NCI-H1417 treated with DMSO at 0.1 percent for 48 hours (cell line): ENCODE measurements at regions not wholly inside any gene's neighbourhood (a gene's known extent, or its start where the extent isn't known, plus 50 kb on each side); places are given as distances from the start of the nearest gene placed in this dataset.
"Not testable (repeated sequence)": the region's sequence is repeated elsewhere in the genome, so short reads cannot be mapped to it uniquely, and the experiment has no call there.

ENCODE experiments used
- DNase-seq: peaks from one replicate; lab custom pipeline; 2025; lab: John Stamatoyannopoulos, UW

DNA sequence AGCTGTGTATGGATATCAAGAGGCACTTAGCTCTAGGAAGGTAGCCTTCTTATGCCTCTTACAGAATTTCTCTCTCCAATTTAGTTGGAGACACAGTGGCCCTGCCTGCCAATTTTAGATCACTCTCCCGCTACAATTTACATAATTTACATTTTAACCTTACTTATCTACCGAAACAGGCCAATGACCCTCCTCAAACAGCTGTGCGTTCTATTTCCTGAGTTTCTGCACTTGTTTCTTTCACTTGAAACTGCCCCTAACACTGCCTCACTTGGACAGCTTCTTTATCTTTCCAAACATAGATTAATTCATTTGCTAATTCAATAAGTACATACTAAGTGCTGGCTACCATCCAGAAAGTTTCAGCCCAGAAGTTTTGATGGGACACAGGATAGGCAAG is 52.9 kb upstream of the HDDC2 start:
- DNase-seq = no peak

DNA sequence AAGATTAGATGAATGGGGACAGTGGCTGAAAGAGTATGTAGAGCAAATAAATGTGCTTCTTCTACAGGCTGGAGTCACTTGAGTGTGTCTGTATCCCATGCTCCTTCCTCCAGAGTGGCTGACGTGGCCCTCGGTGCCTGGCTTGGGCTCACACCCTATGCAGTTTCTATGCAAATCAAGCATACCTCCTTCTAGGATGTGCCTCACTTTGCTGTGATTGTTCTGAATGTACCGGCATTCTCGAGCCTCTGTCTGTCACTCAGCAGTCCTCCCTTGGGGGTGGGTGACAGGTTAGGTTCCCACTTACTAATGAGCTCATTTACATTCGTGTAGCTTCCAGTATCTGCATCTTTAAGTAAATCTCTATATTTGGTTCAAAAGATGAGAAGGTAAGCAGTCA is 55.1 kb upstream of the HDDC2 start:
- DNase-seq = no peak

DNA sequence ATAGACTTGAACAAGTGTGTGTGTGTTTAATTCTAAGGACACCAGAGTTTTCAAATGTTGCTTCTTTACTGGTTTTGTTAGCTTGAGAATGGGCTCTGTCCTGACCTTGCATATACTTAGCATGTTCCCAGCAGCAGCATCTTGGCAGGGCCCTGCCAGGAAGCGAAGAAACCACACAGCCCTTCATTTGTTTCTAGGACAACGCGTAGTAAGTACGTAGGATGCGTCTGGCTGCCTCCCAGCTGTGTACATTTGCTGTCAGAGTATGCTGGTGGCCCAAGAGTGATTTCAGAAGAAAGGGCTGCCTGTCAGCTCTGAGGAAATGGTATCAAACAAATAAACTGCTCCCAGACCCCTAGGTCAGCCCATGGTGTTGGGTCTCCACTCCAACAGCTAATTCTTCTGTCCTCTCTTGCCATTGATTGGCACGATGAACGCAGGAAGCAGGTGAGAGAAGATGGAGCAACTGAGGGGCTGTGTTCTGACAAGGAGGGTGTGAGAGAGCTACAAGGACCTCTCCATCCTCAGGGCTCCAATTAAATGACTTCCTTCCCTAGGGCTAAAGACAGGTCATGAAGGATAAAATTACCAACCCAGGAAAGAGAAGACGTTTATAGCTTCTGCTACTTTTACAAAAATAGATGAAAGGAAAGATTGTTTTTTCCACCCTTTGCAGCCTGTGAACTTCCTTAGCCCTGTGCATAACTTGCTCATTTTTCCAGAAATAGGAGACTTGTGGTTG is 55.9 kb upstream of the HDDC2 start:
- no peak for DNase-seq

DNA sequence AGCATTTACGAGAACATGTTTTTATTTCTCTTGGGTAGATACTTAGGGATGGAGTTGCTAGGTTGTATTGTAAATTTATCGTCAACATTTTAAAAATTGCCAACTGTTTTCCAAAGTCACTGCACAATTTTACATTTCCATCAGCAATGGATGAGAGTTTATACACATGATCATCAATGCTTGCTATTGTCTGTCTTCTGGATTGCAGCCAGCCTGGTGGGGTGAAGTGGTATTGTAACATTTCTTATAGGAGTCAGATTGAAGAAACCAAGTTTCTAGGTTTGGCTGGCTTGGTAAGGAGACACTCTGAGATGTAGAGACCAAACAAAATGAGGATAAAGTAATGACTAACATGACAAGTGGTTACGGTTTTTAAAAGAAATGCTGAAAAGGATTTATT is 57.1 kb upstream of the HDDC2 start:
- no peak for DNase-seq

DNA sequence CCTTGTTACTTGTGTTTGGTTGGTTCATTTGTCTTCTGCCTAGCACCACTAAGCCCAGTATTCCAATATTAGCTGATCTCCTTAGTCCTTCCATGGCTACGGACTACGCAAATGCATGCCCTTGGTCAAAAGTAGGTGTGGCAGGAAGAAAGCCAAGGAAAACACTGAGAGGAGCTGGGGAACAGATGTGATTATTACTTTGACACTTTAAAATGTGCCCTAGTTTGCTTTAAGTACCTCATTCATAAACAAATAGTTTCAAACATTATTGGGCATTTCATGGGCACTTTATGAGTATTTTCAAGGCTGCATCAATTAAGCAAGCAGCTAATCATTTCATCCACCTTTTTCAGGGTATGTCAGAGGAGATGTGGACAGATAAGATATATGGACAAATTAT is 60.1 kb upstream of the HDDC2 start:
- DNase-seq = no peak

DNA sequence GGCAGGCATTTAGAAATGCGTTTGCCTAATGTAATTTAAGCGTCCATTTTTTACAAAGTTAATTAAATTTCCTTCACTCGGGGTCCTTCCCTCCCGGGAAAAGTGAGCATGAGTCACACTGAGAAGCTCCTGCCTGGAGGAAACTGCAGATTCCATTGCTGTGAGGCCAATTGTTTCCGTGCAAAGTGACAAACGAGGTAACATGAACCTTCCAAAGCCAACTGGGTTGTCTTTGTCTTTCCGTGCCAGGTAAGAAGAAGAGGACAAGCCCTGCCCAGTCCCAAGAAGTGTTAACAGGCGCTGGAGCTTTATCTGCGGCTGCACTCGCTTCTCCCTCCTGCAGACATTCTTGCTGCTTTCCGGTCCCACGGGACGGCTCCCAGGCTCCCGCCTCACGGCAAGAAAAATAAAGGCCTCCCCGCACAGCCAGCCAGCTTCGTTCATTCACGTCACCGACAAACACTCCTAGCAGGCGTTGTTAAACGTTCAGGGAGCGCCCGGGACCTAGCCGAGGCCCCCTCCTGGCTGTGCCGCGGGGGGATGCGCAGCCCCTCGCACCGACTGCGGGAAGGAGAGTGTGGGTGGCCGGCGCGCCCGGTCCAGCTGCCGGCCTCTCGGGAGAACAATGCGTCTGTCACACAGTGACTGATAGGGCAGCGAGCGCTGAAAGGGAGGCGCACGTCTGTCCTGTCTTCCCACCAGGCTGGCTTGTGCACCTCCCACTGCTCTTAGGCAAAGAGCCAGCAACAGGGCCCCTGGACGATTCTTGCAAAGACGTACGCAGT is 61.5 kb upstream of the HDDC2 start:
- DNase-seq = peak; percentile 59

DNA sequence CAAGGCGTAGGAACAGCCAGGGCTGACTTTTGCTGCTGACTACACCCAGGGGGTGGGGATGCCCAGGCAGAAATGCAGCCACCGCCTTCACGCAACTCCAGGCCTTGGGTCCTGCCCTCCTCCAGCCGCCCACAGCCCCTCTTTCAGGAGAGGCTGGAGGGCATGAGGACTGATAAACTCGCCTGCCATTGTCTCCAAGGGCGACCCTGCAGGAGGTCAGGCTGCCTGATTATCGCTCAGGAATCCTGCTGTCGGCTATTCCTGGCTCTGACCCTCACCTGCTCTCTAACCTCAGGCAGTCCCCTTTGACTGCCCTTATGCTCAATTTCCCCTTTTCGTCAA is 62.0 kb upstream of the HDDC2 start:
- DNase-seq = peak; percentile 59

DNA sequence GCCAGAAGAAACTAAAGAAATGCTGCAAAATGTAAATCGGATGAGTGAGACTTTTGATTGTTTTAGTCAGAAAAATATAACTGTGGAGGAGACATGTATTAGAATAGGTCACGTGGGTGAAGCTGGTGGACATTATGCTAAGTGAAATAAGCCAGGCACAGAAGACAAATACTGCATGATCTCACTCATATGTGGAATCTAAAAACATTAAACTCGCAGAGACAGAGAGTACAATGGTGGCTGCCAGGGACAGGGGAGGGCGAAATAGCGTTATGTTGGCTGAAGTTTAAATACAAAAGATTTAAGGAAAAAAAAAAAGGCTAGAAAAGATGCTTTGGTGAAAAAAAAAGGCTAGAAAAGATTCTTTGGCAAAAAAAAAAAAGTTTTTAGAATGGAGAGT is 63.5 kb upstream of the HDDC2 start:
- DNase-seq = no peak

DNA sequence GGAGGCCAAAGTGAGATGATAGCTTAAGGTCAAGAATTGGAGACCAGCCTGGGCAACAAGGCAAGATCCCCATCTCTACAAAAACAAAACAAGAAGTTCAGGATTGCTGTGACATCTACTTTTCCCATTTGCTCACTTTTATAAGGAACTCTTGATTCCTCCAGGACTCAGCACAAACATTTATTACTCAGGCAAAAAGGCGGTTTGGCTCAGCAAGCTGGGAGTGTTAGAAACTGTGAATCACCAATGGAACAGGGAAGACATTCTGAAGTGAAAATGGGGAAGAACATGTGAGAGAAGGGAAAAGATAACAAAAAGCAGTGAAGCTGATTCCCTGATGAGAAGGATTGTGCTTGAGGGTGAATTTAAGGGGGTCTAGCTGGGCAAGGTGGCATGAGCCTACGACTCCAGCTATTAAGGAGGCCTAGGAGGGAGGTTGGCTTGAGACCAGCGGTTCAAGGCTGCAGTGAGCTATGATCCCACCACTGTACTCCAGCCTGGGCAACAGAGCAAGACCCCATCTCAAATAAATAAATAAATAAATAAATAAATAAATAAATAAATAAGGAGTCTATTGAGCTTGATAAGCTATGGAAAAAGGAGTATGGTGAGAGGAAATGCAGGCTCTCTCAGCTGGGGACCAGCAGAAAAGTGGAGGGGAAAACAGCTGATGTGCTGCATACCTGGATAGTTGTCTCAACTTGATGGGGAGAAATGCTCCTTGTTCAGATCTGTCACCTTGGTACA is 65.4 kb upstream of the HDDC2 start:
- DNase-seq = no peak

DNA sequence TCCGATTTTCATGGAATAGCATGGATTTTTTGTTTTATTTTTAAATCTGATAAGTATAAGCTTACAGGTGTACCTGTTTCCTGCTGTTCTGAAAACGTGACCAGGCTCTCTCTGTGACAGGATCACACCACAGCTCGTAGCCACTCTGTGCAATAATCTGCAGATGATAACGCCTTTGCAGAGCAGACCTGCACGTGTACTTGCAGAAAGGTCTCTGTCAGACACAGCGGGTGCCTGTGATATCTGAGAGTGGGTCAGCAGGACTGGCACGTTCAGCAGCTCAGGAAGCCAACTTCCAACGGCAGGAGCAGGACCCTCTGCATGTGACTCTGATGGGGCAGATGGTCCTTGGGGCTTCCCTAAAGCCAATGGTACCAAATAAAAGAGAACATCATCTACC is 68.6 kb upstream of the HDDC2 start:
- no peak for DNase-seq

DNA sequence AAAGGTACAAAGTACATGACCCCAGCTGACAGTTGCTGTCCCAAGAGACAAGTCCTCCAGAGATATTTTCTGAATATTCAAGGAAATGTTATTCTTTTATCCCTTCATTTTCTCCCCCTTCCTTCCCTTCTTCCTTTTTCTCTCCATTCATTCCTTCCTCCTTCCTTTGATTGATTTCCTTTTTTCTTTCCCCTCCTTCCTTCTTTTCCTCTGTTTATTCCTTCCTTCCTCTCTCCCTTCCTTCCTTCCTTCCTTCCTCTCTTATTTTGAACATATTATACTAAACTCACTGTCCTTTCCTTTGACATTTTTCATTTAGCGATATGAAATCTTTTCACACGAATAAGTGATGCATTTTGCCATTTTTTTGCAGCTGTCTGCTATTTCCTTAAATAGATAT is 73.2 kb upstream of the HDDC2 start:
- no peak for DNase-seq

DNA sequence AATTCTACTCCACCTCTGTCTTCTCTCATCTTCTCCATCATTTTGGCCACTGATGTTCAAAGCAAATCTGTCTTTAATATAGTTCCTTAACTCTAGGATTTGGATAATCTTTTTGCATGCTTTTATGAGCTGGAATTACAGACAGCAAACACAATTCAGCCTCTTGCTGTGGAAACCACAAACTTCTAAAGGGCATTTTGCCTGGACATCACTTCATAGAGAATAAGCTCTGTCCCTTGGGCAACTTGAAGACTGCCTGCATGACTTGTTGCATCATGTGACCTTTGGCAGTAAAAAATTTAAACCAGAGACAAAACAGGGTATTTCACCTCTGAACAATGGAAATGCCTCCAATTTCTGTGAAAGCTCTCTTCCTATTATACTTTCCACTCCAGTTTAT is 74.1 kb upstream of the HDDC2 start:
- no peak for DNase-seq

DNA sequence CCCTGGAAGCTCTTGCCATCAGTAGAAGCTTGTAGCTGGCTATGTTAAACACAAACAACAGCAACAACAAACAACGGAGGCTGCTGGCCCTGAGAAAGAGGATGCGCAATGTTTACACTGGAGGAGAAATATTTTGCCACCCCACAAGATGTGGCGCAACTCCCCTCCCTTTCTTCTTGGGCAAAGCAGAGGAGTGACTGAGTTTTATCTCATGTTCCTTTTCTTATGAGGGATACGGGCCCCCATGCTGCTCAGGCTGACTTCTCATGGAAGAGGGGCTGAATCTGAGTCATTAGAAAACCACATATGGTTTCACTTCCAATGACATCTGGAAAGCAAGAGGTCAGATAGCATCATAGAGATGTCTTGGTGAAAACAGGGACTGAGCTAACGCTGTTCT is 75.9 kb upstream of the HDDC2 start:
- DNase-seq = no peak

DNA sequence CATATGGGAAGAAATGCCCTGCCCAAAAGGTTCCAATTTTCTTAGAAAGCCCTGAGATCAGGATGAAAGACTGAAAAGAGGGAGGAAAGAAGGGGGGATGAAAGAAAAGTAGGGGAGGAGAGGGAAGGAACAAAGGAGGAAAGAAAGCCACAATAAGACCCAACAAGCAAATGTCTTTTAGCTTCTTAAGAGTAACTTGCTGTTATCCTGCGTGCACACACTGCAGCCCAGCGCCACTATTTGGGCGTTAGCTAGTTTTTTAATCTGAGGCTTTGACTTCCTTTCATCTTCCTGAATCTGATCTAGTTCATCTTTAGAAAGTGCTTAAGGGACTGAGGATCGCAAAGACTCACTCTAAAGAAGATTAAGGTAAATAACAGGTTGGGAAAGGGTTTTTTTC is 77.4 kb upstream of the HDDC2 start:
- DNase-seq = no peak

DNA sequence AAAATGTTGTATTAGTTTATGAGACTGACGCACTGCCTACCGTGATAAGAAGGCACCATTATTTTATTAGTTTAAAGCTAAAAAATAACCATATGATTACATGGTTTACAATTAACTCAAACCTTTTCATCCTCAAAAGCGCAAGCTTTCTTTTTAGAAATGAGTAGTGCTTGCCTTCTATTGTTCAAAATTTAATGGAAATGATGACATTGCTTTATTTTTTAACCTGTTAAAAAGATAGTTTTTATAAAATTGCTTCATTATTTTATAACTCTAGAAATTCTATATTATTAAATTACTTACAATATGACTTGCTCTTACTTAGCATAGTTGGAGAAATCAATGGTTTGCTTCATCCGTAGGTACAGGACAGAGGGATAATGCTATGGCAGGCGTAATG is 78.7 kb upstream of the HDDC2 start:
- DNase-seq = no peak

DNA sequence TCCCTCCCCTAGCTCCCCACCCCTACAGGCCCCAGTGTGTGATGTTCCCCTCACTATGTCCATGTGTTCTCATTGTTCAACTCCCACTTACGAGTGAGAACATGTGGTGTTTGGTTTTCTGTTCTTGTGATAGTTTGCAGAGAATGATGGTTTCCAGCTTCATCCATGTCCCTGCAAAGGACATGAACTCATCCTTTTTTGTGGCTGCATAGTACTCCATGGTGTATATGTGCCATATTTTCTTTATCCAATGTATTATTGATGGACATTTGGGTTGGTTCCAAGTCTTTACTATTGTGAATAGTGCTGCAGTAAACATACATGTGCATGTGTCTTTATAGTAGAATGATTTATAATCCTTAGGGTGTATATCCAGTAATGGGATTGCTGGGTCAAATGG is 84.6 kb upstream of the HDDC2 start:
- DNase-seq = not testable (repeated sequence)

DNA sequence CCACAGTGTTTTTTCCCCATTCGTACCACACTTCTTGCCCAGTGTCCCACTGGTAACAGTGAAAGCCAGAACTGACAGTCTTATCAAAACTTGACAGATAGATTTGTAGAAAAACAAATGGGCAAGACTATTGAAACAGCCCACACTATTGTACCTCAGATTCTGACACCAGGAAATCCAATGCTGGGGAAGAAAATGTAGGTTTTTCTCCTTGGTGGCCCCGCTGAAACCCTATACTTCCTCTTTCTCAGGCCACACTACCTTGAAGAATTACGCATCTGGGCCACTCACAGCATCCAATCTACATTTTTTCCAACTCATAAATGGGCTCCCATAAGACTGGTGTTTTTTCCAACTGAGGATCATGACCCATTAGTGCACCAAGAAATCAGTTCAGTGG is 90.9 kb upstream of the HDDC2 start:
- no peak for DNase-seq

DNA sequence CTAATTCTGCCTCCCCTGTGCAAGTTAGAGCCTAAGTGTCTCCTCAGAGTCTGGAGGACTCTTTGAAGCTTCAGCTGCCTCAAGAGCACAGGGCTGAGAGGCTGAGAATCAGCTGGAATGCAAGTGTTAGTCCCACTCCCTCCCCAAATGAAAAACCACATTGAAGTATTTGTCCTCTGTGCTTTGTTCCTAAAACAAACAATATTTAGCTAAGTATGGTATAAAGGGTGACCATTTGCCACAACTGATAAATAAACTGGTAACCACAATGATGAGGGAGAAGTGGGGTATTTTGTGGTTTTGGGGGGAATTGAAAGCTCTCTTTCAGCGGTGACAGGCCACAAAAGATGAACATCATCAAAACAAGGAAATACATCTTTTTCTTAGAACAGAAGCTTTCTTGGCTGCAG is 91.7 kb upstream of the HDDC2 start:
- DNase-seq = no peak

DNA sequence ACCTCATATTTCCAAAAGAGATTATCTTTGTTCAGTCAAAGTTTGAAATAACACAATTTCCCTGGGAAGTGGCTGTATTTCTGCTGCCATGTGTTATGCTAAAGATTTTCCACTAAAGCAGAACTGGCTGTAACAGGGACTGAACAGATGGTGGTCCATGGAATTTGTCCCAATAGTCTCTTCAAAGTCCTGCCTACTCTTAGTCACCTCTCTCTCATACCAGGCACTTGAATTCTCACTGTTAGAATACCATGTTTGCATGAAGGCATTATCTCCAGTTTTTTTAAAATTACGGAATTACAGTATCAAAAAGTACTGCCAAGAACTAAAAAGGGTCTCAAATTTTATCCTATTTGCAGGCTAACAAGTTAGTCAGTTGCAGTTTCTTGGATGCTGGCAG is 105.0 kb upstream of the HDDC2 start:
- no peak for DNase-seq

DNA sequence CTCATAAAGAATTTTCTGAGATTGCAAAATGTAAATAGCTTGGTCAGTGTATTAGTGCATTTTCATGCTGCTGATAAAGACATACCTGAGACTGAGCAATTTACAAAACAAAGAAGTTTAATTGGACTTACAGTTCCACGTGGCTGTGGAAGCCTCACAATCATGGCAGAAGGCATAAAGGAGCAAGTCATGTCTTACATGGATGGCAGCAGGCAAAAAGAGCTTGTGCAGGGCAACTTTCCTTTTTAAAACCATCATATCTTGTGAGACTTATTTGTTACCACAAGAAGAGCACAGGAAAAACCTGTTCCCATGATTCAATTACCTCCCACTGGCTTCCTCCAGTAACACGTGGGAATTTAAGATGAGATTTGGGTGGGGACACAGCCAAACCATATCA is 112.7 kb upstream of the HDDC2 start:
- no peak for DNase-seq

DNA sequence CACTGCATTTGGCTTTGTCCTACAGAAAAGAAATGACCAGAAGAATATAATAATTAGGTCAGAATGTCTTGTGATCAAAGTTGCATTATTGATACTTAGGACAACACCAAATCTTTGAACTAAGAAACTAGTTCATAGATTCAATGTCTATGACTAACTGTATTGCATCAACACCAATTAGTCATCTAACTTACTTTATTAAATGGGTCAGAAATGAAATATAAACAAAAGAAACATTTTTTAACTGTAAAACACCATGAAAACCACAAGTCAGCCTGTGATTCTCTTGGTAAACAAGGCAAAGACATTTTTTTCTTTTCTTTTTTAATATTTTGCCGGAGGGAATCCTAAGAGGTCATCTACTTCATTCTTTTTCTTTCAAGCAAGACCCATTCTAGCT is 114.1 kb upstream of the HDDC2 start:
- DNase-seq = no peak

DNA sequence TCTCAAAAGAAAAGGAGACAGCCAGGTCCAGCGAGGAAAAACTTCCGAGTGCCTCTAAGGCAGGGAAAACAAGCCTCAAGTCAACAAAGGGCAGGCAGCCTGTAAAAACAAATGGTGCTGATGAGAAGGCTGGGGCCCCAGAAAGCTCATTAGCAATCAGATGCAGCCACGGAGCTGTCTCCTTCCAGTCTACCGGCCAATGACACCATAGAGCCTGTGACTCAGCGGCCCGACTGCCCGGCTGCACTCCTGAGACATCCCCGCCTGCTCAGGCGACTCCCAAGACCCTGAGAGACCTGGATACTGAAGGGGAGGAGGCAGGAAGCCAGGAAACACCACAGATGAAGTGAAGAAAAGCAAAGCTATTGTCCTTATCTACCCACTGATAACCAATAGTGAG is 120.1 kb upstream of the HDDC2 start:
- DNase-seq = no peak

DNA sequence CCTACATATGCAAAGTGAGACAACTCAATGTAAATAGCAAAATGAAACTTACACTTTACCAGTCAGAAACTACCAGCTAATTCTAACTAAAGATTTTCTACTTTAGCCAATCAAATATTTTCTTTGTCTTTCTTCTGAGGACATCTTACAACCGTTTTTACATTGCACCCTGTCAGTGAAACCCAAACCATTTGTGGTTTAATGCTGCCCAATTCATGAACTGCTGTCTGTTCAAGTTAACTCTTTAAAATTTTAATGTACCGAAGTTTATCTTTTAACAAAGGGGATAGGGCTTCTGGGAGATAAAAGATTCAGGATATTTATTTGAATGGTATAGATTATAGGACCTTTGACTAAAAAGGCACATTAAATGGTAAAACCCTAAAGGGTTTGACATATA is 121.3 kb upstream of the HDDC2 start:
- DNase-seq = no peak
